Occipital lobe (tissue), 1 donor: ENCODE measurements at regions not wholly inside any gene's neighbourhood (a gene's known extent, or its start where the extent isn't known, plus 50 kb on each side); places are given as distances from the start of the nearest gene placed in this dataset.

ENCODE experiments used
- DNase-seq: peaks from one replicate; lab custom pipeline; 2025; lab: John Stamatoyannopoulos, UW

GRCh38 chr17:33968350-33969044, 286.6 kb upstream of the CCL2 start:
- DNase-seq = no peak

GRCh38 chr17:33970279-33970678, 284.8 kb upstream of the CCL2 start:
- no peak for DNase-seq

- no peak for DNase-seq
Measured at GRCh38 chr17:33972763-33973162, 282.3 kb upstream of the CCL2 start.

- DNase-seq = no peak
Measured at GRCh38 chr17:33973491-33973890, 281.6 kb upstream of the CCL2 start.

- DNase-seq = no peak
Measured at GRCh38 chr17:33974276-33974675, 280.8 kb upstream of the CCL2 start.

- no peak for DNase-seq
Measured at GRCh38 chr17:33976831-33977230, 278.3 kb upstream of the CCL2 start.

GRCh38 chr17:33977729-33978514, 277.2 kb upstream of the CCL2 start:
- DNase-seq = no peak

GRCh38 chr17:33978889-33979288, 276.2 kb upstream of the CCL2 start:
- no peak for DNase-seq

- DNase-seq = no peak
Measured at GRCh38 chr17:33980193-33980592, 274.9 kb upstream of the CCL2 start.

GRCh38 chr17:33981711-33982601, 273.1 kb upstream of the CCL2 start:
- DNase-seq = no peak

- no peak for DNase-seq
Measured at GRCh38 chr17:33982909-33983308, 272.2 kb upstream of the CCL2 start.

- no peak for DNase-seq
Measured at GRCh38 chr17:33983824-33984574, 271.1 kb upstream of the CCL2 start.

- no peak for DNase-seq
Measured at GRCh38 chr17:33986088-33986487, 269.0 kb upstream of the CCL2 start.

- no peak for DNase-seq
Measured at GRCh38 chr17:33986566-33986965, 268.5 kb upstream of the CCL2 start.

- no peak for DNase-seq
Measured at GRCh38 chr17:33987162-33987561, 267.9 kb upstream of the CCL2 start.

GRCh38 chr17:33989361-33990148, 265.5 kb upstream of the CCL2 start:
- DNase-seq = no peak

GRCh38 chr17:33990943-33991706, 264.0 kb upstream of the CCL2 start:
- DNase-seq = no peak

- DNase-seq = no peak
Measured at GRCh38 chr17:33992113-33992512, 263.0 kb upstream of the CCL2 start.

- DNase-seq = no peak
Measured at GRCh38 chr17:34000639-34001038, 254.4 kb upstream of the CCL2 start.

- DNase-seq = no peak
Measured at GRCh38 chr17:34001246-34001645, 253.8 kb upstream of the CCL2 start.
